ENCODE measurements at regions not wholly inside any gene's neighbourhood (a gene's known extent, or its start where the extent isn't known, plus 50 kb on each side); places are given as distances from the start of the nearest gene placed in this dataset.

DNA sequence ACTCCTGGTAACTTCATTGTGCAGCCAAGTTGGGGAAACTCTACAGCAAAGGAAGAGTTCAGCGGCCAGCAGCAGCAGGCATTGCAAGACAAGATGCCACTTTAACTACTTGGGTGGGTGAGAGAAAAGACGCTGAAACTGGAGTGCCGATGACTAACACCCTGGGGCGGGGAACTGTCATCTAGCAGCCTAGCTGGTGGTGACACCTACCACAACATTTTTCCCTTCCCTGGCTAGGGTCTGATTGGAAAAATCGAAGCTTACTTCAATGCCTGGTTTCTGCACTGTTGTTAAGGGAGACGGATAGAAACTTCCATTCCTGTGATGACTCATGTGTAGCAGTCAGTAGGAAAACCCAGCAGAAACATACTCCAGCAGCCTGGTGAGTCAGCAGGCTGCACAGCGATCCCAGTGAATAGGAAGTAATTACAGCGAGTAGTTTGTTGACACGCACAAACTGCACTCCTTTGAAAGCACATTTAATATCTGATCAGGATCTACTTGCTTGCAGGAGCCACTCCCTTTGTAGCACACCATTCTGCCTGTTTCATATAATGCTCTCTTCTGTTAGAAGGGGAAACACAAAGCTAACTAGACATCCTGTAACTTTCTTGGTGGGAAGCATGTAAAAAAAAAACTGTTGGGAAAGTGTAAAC lies 62.1 kb upstream of the MAPRE2 start:
- Histone ChIP-seq H3K4me3 (no peak overlapping the region), H3K4me2 (ENCODE audit: control insufficient read depth, insufficient read depth) (peak overlapping the region; percentile 98), H3K36me3 (ENCODE audit: control insufficient read depth in 2 of 2, insufficient read depth in 2 of 2, low read length in 1 of 2) (no peaks in the 10 kb centered on the region), H4K20me1 (ENCODE audit: control insufficient read depth, insufficient read depth) (no peaks in the 10 kb centered on the region), H3K27ac (ENCODE audit: control insufficient read depth, insufficient read depth) (no peak overlapping the region), H3K9me3 (replicated peaks; ENCODE audit: control insufficient read depth, insufficient read depth, low read length) (no peaks in the 10 kb centered on the region), H3K79me2 (ENCODE audit: control insufficient read depth, insufficient read depth, low read length) (no peaks in the 10 kb centered on the region), H2AFZ (ENCODE audit: control insufficient read depth, low read depth, low read length) (no peak overlapping the region), H3K4me1 (ENCODE audit: control insufficient read depth, insufficient read depth, low read length) (peaks cover 18% of the 10 kb centered on the region), H3K9ac (ENCODE audit: control insufficient read depth, insufficient read depth, low read length) (no peak overlapping the region), H3K27me3 (replicated peaks in 1 of 2; ENCODE audit: control insufficient read depth in 2 of 2, insufficient read depth in 2 of 2, low read length in 1 of 2) (peaks cover 12 to 34% of the 10 kb centered on the region in 2 experiments)
- BruUV-seq (replicated peaks) = no TSS peak
- ChIA-PET SMC1A (ENCODE audit: uncharacterized antibody, unreplicated experiment) (interaction anchor here (1.0 to 1.2 kb wide), 2 partner anchors 42 to 658 kb away, joined by 3 read pairs; no protein-coding TSS in a partner anchor), RAD21 (ENCODE audit: unreplicated experiment) (no interaction called here), CTCF (interaction anchor here (0.5 to 0.9 kb wide), 3 partner anchors 84 to 165 kb away, joined by 3 read pairs; no protein-coding TSS in a partner anchor), POLR2A (no interaction called here)
- ATAC-seq (peak; percentile 42), FAIRE-seq (no peak), DNase-seq (ENCODE audit: low read depth, low spot score) (peak; percentile 3)
- TF ChIP-seq RBBP5 (conservative IDR thresholded peaks at IDR 0.05) (no peak), EP300 (IDR thresholded peaks at IDR 0.05; ENCODE audit: borderline replicate concordance in 1 of 2, control insufficient read depth in 1 of 2, low read depth in 2 of 2, low read length in 2 of 2) (no peak), NR2F1 (conservative IDR thresholded peaks at IDR 0.05) (no peak), MEF2B (IDR thresholded peaks at IDR 0.05; ENCODE audit: partially characterized antibody, poor library complexity, severe bottlenecking) (no peak), MYB (IDR thresholded peaks at IDR 0.05; ENCODE audit: borderline replicate concordance, low read depth, low read length) (no peak), ZNF274 (IDR thresholded peaks at IDR 0.05; ENCODE audit: insufficient read depth, insufficient read length) (no peak), CEBPB (IDR thresholded peaks at IDR 0.05; ENCODE audit: borderline replicate concordance in 1 of 2, low read depth in 2 of 2, low read length in 2 of 2) (no peak), MLLT1 (IDR thresholded peaks at IDR 0.05) (no peak)
- intact Hi-C loops (cut with micrococcal nuclease; ENCODE audit: unreplicated experiment) (no loop called here), in situ Hi-C loops (cut with MboI) (no loop called here)
- WGBS (ENCODE audit: insufficient coverage, insufficient replicate concordance, low lambda C conversion rate, missing lambda C conversion rate) = under 1% methylated on average over 9 of the region's 9 CpGs
